Stimulated activated naive B cell treated with anti-CD40 and anti-IgM and Interleukin-4, amounts not matched to agents 10 μg/mL and 1 μg/mL and 100 μg/mL, for 72 hours (primary cell): ENCODE measurements at regions not wholly inside any gene's neighbourhood (a gene's known extent, or its start where the extent isn't known, plus 50 kb on each side); places are given as distances from the start of the nearest gene placed in this dataset.
A peak's percentile ranks its signal among the peaks of the same experiment; 100 is the strongest.
"Not testable (repeated sequence)": the region's sequence is repeated elsewhere in the genome, so short reads cannot be mapped to it uniquely, and the experiment has no call there.

Source experiments
- ATAC-seq, 2 donors: fragments of 150-1000 bp; cut with Tn5 transposase; replicated peaks; 2 replicates each; pipeline ENCODE4 v1.10.0; 2021; ENCODE audit warnings: moderate library complexity in 1 of 2
- DNase-seq: peaks from one replicate; pipeline ENCODE4 v3.0.0; 2021
- H3K27ac Mint-ChIP-seq: one replicate; pipeline ENCODE4 v1.8.0; 2022; ENCODE audit warnings: mild to moderate bottlenecking, mixed read lengths
- H3K27me3 Mint-ChIP-seq, 2 donors: one replicate each; pipeline ENCODE4 v1.8.0; 2022; ENCODE audit warnings: mixed read lengths in 2 of 2
- H3K36me3 Mint-ChIP-seq, 2 donors: one replicate each; pipeline ENCODE4 v1.8.0; 2022; ENCODE audit warnings: mixed read lengths in 2 of 2, mild to moderate bottlenecking in 1 of 2
- H3K4me1 Mint-ChIP-seq, 2 donors: one replicate each; pipeline ENCODE4 v1.8.0; 2022; ENCODE audit warnings: mixed read lengths in 2 of 2, mild to moderate bottlenecking in 1 of 2
- H3K4me3 Mint-ChIP-seq, 2 donors: one replicate each; pipeline ENCODE4 v1.8.0; 2022; ENCODE audit warnings: mild to moderate bottlenecking in 2 of 2, mixed read lengths in 2 of 2, moderate library complexity in 1 of 2
- H3K9me3 Mint-ChIP-seq, 2 donors: one replicate each; pipeline ENCODE4 v1.8.0; 2022; ENCODE audit warnings: mixed read lengths in 2 of 2, mild to moderate bottlenecking in 1 of 2

- Mint-ChIP-seq H3K27ac (no peak overlapping the region), H3K27me3 (no peaks in the 10 kb centered on the region), H3K36me3 (no peaks in the 10 kb centered on the region), H3K4me3 (no peak overlapping the region), H3K9me3 (no peaks in the 10 kb centered on the region), H3K4me1 (no peaks in the 10 kb centered on the region)
- no peak for DNase-seq
- ATAC-seq: no peak
These were observed 709.0 kb upstream of the SEMA3D start for GRCh38 chr7:85895835-85896234.

- H3K27ac Mint-ChIP-seq, ATAC-seq, H3K4me1 Mint-ChIP-seq, H3K9me3 Mint-ChIP-seq, H3K36me3 Mint-ChIP-seq, DNase-seq, H3K27me3 Mint-ChIP-seq, H3K4me3 Mint-ChIP-seq: not testable (repeated sequence)
These were observed 705.0 kb upstream of the SEMA3D start for GRCh38 chr7:85891900-85892299.

GRCh38 chr7:85890244-85890811 is 703.5 kb upstream of the SEMA3D start:
- peak; percentile 34 to 44 for ATAC-seq
- Mint-ChIP-seq H3K9me3 (no peaks in the 10 kb centered on the region), H3K4me3 (no peak overlapping the region), H3K27me3 (no peaks in the 10 kb centered on the region), H3K27ac (no peak overlapping the region), H3K36me3 (no peaks in the 10 kb centered on the region), H3K4me1 (no peaks in the 10 kb centered on the region)
- no peak for DNase-seq

GRCh38 chr7:85887133-85887532 is 700.3 kb upstream of the SEMA3D start:
- no peak for DNase-seq
- Mint-ChIP-seq H3K27ac (no peak overlapping the region), H3K27me3 (no peaks in the 10 kb centered on the region), H3K9me3 (no peaks in the 10 kb centered on the region), H3K4me1 (no peaks in the 10 kb centered on the region), H3K36me3 (no peaks in the 10 kb centered on the region), H3K4me3 (no peak overlapping the region)
- peak in 1 of 2 donors; percentile 10 for ATAC-seq

GRCh38 chr7:85882335-85882734 is 695.5 kb upstream of the SEMA3D start:
- H3K36me3 Mint-ChIP-seq: no peaks in the 10 kb centered on the region
- H3K4me1 Mint-ChIP-seq: no peaks in the 10 kb centered on the region
- H3K27ac Mint-ChIP-seq: no peak overlapping the region
- ATAC-seq (no peak), DNase-seq (no peak)
- no peaks in the 10 kb centered on the region for H3K9me3 Mint-ChIP-seq
- H3K27me3 Mint-ChIP-seq: no peaks in the 10 kb centered on the region
- no peak overlapping the region for H3K4me3 Mint-ChIP-seq

- peaks cover 0 to 2% of the 10 kb centered on the region in 2 donors for H3K9me3 Mint-ChIP-seq
- no peaks in the 10 kb centered on the region for H3K4me1 Mint-ChIP-seq
- no peaks in the 10 kb centered on the region for H3K36me3 Mint-ChIP-seq
- DNase-seq (no peak), ATAC-seq (no peak)
- H3K4me3 Mint-ChIP-seq: no peak overlapping the region
- no peak overlapping the region for H3K27ac Mint-ChIP-seq
- no peaks in the 10 kb centered on the region for H3K27me3 Mint-ChIP-seq
These were observed 688.5 kb upstream of the SEMA3D start for GRCh38 chr7:85875398-85875797.

- Mint-ChIP-seq H3K4me3 (no peak overlapping the region), H3K36me3 (no peaks in the 10 kb centered on the region), H3K9me3 (peaks cover 0 to 15% of the 10 kb centered on the region in 2 donors), H3K4me1 (no peaks in the 10 kb centered on the region), H3K27me3 (no peaks in the 10 kb centered on the region), H3K27ac (no peak overlapping the region)
- DNase-seq (no peak), ATAC-seq (no peak)
These were observed 679.7 kb upstream of the SEMA3D start for GRCh38 chr7:85866540-85866939.

- DNase-seq (no peak), ATAC-seq (no peak)
- no peaks in the 10 kb centered on the region for H3K4me1 Mint-ChIP-seq
- no peak overlapping the region for H3K4me3 Mint-ChIP-seq
- no peaks in the 10 kb centered on the region for H3K9me3 Mint-ChIP-seq
- no peak overlapping the region for H3K27ac Mint-ChIP-seq
- no peaks in the 10 kb centered on the region for H3K36me3 Mint-ChIP-seq
- no peaks in the 10 kb centered on the region for H3K27me3 Mint-ChIP-seq
These were observed 664.8 kb upstream of the SEMA3D start for GRCh38 chr7:85851571-85852193.

- H3K9me3 Mint-ChIP-seq: no peaks in the 10 kb centered on the region
- H3K4me1 Mint-ChIP-seq: no peaks in the 10 kb centered on the region
- DNase-seq (no peak), ATAC-seq (no peak)
- no peaks in the 10 kb centered on the region for H3K36me3 Mint-ChIP-seq
- no peak overlapping the region for H3K4me3 Mint-ChIP-seq
- no peaks in the 10 kb centered on the region for H3K27me3 Mint-ChIP-seq
- no peak overlapping the region for H3K27ac Mint-ChIP-seq
These were observed 663.5 kb upstream of the SEMA3D start for GRCh38 chr7:85850381-85850780.

- Mint-ChIP-seq H3K4me3 (no peak overlapping the region), H3K4me1 (no peaks in the 10 kb centered on the region), H3K36me3 (no peaks in the 10 kb centered on the region), H3K9me3 (peaks cover 2 to 5% of the 10 kb centered on the region in 2 donors), H3K27me3 (no peaks in the 10 kb centered on the region), H3K27ac (no peak overlapping the region)
- no peak for DNase-seq
- no peak for ATAC-seq
These were observed 653.7 kb upstream of the SEMA3D start for GRCh38 chr7:85840554-85840953.

- Mint-ChIP-seq H3K4me3 (no peak overlapping the region), H3K27me3 (no peaks in the 10 kb centered on the region), H3K27ac (no peak overlapping the region), H3K4me1 (no peaks in the 10 kb centered on the region), H3K36me3 (no peaks in the 10 kb centered on the region), H3K9me3 (no peaks in the 10 kb centered on the region)
- DNase-seq: no peak
- no peak for ATAC-seq
These were observed 646.2 kb upstream of the SEMA3D start for GRCh38 chr7:85833066-85833465.

GRCh38 chr7:85830982-85831381 is 644.1 kb upstream of the SEMA3D start:
- Mint-ChIP-seq H3K36me3 (no peaks in the 10 kb centered on the region), H3K27me3 (no peaks in the 10 kb centered on the region), H3K9me3 (no peaks in the 10 kb centered on the region), H3K4me3 (no peak overlapping the region), H3K4me1 (no peaks in the 10 kb centered on the region), H3K27ac (no peak overlapping the region)
- no peak for DNase-seq
- ATAC-seq: no peak

- Mint-ChIP-seq H3K36me3 (no peaks in the 10 kb centered on the region), H3K27ac (no peak overlapping the region), H3K4me1 (no peaks in the 10 kb centered on the region), H3K27me3 (no peaks in the 10 kb centered on the region), H3K9me3 (no peaks in the 10 kb centered on the region), H3K4me3 (no peak overlapping the region)
- ATAC-seq (no peak), DNase-seq (no peak)
These were observed 643.1 kb upstream of the SEMA3D start for GRCh38 chr7:85829817-85830432.

GRCh38 chr7:85829176-85829575 is 642.3 kb upstream of the SEMA3D start:
- no peak for DNase-seq
- ATAC-seq: no peak
- Mint-ChIP-seq H3K4me3 (no peak overlapping the region), H3K36me3 (no peaks in the 10 kb centered on the region), H3K4me1 (no peaks in the 10 kb centered on the region), H3K9me3 (no peaks in the 10 kb centered on the region), H3K27me3 (no peaks in the 10 kb centered on the region), H3K27ac (no peak overlapping the region)

GRCh38 chr7:85828614-85829013 is 641.8 kb upstream of the SEMA3D start:
- no peak overlapping the region for H3K27ac Mint-ChIP-seq
- no peaks in the 10 kb centered on the region for H3K4me1 Mint-ChIP-seq
- ATAC-seq: no peak
- H3K4me3 Mint-ChIP-seq: no peak overlapping the region
- H3K27me3 Mint-ChIP-seq: no peaks in the 10 kb centered on the region
- no peaks in the 10 kb centered on the region for H3K36me3 Mint-ChIP-seq
- no peak for DNase-seq
- no peaks in the 10 kb centered on the region for H3K9me3 Mint-ChIP-seq
